HG03520 (cell line): ENCODE measurements at regions not wholly inside any gene's neighbourhood (a gene's known extent, or its start where the extent isn't known, plus 50 kb on each side); places are given as distances from the start of the nearest gene placed in this dataset.

Experiments used
- ATAC-seq: cut with Tn5 transposase; IDR thresholded peaks from one replicate; pipeline ENCODE4 v1.9.1; 2021; ENCODE audit warnings: mild to moderate bottlenecking, moderate library complexity; ENCODE audit not compliant: unreplicated experiment

DNA sequence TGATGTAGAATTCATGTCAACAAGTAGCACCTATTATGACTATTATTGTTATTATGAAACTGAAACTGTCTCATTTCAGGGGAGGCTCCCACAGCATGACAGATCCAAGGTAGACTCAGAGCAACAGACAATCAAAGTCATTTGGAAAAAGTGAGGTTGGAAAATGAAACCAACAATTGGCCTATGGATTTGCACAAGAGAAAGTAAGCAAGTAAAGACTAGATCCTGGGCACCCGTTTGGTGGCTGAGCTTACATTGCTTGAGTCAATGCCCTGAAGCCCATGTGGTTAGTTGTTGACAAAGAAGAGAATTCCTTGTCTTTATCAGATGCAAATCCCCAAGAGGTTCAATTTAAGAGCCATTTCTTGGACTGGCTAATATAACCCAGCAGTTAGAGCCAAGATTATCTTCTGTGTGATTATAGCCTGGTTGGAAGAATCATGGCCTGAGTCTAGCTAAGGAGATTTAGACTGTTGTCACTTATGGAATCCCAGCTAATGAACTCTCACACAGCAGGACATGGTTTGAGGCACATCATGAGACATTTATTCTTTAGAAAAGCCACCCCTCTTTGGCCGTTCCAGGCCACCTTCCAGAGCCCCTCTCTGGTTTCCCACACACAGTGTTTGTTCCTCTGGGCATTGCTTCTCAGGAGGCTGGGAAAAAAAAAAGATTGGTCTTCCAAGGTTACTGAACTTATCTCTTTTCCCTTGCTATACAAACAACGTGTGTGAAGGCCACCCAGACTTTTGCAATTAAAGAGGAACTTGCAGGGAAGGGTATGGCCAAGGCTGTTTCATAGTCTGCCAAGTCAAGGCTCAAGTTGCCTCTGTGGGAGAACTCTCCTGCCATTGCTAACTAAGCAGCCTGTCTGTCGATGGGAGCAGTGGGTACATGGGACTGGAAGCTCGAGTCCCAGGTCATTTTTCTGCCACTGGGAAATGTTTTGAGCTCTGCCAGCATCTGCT is 399.5 kb downstream of the ENC1 start:
- ATAC-seq = no peak

DNA sequence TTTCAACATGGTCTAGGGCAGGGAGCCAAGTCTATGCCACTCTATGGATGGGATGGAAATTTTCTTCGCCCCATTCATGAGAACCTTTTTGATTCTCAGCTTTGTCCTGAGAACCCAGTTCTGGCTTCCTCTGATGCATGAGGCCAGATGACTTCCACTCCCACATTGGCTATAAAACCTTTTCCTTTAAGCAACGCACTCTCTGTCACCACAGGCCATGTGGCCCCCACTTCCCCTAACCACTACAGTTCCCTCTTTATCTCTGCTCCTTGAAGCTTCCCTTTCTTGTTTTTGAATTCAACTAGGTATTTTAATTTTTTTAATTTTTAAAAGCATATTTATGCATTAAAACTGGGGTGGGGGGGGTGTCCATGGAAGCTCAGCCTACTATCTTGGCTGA is 401.3 kb downstream of the ENC1 start:
- ATAC-seq = no peak

DNA sequence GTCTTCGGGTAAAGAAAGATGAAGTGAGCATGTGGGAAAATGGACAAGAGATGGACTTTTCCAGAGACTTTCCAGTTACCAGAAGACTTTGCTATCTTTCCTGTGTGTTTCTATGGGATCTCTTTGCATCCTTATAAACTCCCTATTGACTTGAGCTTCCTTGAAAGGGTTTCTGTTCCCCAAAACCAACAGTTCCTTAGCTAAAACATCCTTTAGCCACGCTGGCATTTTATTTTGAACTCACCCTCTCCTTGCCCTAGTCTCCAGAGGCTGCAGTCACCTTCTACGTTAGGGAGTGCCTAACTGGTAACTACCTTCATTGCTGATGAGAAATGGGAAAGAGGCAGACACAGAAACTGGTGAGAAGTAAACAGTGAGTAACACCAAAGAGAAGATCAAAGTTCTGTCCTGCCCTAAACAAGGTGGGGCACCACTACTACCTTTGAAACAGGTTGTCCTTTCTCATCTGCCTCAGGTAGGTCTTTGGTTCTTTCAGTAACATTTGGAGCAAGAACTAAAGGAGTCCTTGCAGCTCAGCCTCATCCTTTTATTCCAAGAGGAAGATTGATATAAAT is 402.9 kb downstream of the ENC1 start:
- ATAC-seq = no peak

DNA sequence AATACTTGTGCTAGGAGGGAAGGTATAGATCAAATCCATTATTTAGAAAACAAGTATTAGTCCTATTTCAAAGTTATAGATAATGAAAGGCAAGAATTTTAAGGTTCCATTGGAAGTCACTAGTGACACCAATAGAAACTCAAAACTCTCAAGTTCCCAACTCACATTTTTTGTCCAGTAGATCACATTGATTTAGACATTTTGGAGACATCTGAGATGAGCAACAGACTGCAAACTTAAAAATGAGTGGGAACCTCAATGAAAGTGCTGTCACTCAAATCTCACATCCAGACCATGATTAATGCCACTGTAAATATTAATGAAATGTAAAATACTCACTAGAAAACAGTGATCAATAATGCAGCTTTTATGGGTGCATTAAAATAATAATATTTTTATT is 405.0 kb downstream of the ENC1 start:
- no peak for ATAC-seq

DNA sequence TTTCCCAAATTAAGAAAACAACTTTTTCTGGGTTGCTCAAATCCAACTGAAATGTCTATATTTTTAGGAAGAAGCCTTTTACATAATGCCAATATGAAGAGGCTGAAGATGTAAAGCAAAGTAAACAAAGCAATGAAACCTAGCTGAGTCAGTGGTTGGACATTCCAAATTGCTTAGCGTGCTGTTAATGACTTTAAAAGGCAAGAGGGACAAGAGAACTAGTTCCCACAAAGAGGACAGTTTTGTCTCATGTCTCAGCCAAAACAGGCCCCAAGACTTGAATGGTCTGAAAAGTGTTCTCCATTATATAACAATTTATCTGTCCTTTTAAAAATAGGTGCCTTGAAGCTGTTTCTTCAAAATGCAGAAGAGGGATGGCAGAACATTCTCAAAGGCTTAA is 407.0 kb downstream of the ENC1 start:
- no peak for ATAC-seq

DNA sequence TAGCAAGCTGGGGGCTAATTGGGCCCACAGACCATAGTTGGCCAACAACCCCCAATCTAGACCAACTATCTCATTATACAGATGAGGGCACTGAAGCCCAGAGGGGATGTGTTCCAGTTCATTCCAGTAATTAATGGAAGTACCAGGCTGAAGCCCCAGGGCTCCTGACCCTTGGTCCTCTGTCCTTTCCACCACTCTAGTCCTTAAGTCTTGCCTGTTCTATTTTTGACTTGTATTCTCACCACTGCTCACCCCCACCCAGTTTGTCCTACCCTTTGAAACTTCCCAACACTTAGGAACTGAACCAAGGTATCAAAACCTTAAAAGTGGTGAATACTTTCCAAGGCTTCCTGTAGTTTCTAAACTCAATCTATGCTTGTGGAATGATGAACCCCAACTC is 407.4 kb downstream of the ENC1 start:
- no peak for ATAC-seq

DNA sequence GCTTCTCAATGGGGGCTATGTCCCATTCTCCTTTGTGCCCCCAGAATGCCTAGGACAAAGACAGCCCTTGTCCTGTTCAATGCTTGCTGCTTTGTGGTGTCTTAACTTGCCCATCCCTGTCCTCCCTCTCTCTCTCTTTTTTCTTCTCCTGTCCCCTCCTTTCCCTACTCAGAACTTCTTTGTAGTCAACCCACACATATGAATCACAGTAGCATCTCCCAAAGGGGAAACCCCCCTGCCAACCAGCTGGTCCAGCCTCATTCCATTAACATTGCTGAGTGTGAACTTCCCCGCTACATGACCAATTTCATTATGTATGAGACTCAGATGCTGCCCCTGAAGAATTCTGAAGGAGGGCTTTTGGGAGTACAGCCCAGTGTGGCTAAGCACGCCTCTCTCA is 408.3 kb downstream of the ENC1 start:
- ATAC-seq = no peak

DNA sequence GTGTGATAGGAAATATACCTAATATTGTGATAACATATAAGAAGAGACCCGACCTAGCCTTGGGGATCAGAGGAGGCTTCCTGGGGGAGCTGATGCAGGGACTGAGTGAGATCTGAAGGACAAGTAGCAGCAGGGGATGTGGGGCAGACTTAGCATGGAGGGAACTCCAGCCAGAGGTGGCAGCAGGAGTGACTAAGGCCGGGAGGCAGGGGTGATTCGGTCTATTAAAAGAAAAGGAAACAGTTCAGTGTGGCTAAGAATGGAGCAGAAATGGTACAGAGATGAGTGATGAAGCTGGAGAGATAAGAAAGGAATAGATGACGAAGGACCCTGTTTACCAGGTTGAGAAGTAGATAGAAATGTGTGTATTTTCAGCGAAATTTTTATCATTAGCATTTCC is 408.8 kb downstream of the ENC1 start:
- no peak for ATAC-seq

DNA sequence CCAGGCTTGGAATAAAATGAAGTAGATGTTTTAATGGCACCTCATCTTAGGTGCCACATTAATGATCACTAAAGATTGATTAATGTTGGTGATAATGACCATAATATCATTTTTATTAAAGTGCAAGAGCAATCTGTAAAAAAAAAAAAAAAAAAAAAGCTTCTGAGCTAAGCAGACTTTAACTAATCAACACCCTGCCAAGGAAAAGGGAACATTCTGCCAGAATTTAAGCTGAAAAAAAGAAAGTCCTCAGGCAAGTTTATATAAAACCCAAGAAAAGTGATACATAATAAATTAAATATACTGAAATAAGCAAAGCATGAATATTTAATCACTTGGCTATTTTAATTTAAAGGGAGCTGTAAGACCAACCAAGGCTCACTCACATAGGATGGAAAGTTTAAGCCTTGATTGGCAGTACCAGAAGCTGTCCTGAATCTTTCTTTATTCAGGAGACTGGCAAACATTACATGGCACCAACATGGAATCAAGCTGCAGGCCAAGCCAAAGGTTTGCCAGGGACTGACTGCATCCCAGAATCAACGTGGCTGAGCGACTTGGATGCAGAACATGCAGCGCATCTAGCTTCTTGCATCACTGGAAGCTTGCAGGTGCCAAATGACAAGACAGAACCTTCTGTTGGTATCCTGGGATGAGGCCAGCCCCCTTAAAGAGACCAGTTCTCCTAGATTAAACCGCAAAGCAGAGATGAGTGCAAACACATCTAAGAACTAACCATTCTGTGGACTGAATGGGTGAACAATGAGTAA is 413.6 kb downstream of the ENC1 start:
- ATAC-seq = no peak

DNA sequence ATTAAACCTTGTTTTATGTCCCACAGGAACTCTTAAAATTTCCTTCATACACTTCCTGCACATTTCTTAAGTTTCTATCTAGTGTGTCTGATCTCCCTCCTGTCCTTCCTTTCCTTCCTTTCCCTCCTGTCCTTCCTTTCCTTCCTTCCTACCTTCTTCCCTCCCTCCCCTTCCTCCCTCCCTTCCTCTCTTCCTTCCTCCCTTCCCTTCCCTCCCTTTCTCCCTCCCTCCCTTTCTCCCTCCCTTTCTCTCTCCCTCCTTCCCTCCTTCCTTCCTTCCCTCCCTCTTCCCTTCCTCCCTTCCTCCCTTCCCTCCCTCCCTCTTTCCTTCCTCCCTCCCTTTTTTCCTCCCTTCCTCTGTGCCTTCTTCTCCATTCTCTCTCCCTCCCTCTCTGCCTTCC is 414.9 kb downstream of the ENC1 start:
- ATAC-seq = no peak

DNA sequence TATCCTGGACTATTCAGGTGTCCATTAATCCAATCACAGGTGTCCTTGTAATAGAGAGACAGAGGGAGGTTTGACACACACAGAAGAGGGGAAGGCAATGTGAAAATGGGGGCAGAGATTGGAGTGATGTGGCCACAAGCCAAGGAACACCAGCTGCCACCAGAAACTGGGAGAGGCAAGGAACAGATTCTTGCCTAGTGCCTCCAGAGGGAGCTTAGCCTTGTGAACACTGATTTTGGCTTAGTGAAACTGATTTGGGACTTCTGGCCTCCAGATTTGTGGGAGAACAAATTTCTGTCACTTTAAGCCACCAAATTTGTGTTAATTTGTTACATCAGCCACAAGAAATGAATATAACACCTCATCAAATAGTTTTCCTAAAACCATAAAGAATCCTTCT is 416.2 kb downstream of the ENC1 start:
- no peak for ATAC-seq

DNA sequence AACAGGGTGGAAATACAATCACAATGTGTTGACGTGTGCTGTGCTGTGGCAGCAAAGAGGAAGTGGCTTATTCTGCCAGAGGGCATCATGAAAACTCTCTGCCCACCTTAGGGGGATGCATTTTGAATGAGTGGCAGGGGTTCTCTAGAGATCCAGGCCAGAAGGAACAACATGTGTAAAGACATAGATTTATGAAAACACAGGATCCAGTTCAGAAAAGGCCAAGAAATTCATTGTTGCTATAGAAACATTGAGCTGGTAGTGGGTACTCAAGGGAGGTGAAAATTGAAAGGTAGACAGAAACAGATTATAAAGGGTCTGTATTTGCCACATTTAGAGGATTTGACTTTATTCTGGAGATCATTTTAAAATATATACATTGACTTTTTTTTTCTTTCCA is 417.7 kb downstream of the ENC1 start:
- ATAC-seq = no peak

DNA sequence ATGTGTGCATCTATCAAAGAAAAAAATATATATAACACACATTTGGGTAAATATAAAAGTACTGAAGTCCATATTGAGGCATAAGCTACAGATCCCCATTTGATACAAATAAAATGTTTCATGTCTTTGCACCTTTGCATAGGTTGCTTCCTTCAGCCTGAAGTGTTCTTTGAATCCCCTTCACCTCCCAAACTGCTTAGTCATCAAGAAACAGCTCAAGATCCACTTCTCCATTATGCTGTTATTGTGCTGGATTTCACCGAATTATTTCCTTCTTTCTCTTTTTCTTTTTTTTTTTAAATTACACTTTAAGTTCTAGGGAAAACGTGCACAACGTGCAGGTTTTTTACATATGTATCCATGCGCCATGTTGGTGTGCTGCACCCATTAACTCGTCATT is 419.1 kb downstream of the ENC1 start:
- ATAC-seq = no peak

DNA sequence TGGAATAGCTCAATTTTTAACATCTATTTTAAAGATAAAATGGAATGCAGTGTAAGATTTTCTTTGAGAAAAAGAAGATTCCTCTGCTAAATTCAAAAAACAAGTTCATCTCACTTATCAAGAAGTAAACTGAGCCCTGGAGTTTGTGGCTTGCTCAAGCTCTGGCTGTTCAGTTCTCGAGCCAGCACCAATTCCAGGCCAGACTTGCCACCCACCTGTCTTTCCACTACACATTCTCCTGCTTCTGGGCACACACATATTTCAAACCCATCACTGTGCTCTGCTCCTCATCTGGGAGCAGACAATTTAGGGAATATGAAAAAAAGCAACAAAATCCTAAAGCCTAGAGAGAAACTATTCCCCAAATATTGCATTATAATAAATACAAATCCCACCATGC is 424.5 kb downstream of the ENC1 start:
- no peak for ATAC-seq

DNA sequence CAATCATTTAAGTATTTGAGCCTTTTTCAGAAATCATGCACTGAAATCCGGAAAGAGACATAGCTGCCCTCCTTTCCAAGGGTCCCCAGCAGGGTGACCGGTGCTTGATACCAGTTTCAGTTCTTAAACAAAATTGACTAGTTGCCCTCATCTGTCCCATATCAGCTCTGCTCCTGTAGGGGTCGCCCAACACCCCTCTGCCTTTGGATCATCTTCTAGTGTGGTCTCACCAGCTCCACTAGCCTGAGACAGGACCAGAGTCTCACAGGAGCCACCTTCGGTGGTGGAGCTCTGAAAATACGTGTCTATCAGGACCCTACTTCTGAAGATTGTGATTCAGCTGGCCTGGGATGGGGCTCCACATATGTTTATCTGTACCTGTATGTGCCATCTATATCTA is 428.2 kb downstream of the ENC1 start:
- no peak for ATAC-seq

DNA sequence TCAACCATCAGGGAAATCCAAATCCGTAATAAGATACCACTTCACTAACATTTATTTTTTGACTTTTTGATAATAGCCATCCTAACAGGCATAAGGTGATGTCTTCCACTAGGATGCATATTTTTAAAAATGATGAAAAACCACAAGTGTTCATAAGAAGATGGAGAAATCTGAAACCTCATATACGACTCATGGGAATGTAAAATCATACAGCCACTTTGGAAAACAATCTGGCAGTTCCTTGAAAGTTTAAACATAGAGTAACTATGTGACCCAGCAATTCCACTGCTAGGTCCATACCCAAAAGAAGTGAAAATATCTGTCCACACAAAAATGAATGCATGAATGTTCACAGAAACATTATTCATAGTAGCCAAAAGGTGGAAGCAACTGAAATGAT is 431.0 kb downstream of the ENC1 start:
- ATAC-seq = no peak

DNA sequence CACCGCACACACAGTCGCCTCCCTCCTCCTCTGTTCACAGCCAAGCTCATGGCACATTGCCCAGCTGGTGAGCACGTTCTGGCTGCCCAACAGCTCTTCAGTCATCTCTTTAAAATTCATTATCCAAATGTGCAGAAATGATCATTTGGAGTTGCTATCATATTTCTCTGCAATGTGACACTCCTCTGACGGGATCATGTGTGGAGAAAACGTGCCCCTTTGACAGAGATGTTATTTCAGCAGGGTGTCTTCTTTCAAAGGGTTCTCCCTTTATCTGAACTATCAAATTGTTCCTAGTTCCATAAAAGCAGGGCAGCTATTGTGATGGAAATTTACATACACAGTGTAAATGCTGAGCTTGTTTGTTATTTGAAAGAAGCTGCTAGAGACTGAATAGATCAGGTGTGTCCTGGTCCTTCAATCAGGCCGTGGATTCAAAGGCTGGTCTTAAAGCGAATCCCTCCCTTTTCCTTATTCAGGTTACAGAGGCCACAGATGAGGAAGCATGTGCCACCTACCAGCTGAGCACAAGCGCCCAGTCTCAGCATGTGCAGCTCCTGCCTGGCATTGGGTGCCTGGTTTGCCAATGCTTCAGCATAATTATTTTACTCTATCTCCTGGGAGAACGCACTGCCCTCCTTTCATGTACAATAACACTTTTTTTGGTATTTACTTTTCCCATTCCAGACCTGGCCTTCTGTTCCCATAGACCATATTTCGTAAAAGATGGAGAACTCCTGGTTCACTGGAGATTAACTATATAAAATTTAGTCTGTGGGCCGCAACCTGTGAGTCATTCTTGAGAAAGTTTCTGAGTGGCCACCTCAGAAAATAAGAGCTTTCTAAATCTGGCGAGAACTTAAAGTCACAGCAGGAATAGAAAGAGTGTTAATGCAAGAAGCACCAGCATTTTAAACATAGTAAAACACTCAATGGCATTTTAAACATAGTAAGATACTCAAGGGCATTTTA is 433.7 kb downstream of the ENC1 start:
- ATAC-seq = no peak

DNA sequence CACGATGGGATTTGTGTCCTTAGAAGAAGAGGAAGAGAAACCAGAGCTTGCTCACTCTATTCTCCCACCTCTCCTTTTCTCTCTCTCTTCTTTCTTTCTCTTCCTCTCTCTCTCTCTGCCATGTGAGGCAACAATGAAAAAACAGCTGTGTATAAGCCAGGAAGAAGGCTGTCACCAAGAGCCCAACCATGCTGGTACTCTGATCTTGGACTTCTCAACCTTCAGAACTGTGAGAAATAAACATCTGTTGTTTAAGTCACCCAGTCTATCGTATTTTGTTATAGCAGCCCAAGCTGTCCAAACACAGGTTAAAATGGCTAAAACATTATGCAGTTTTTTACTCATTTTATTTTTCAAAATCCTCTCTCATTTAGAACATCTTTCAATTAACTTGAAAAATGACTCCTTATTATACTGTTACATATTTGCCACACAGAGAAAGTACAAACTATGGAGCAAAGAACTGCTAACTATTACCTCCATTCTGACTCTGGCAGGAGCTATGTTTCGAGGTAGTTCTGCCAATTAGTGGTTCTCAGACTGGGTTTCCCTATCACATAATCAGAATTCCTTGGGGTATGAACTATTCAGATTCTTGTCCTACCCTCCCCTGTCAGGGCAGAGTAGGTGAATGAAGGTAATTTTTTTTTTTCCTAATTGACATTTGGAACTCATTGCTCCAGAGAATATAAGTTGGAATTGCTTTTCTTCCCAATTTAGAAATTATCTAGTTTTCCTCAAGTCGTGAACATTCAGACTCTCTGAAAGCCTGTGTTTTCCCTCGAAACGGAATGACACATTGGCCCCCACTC is 434.6 kb downstream of the ENC1 start:
- ATAC-seq = no peak

DNA sequence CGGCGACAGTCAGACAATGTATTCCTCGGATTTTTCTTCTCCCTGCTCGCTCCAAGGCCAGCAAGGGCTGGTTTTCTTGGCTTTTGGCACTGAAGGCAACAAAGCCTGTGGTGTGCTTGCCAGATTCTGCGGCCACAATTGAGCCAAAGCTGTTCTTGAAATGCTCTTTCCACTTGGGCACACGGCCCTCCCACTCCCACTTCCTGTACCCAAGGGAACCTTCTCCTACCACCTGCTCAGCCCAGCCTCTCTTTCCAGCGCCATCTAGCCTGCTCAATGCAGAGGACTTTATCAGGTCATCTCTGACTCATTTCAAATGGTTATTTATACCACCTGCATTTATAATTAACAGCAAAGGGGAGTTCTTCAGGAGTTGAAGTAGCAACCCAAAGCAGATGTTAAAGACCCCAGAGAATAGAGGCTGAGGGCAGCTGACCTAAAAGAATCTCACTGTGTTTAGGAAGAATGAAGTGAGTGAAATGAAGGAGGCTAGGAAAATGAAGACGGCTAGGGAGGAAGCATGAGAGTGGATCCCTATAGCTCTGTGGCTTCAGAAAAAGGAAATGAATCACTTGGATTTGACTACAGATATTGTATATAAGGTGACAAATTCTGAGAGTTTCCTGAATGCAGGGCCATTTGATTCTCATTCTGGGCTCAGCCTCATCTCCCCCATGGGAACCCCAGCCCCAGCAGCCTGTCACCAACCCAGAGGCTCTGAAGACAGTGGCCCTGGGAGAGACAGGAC is 439.0 kb downstream of the ENC1 start:
- no peak for ATAC-seq
